T-helper 1 cell treated with Interleukin-12 subunit alpha and Interleukin-12 subunit beta and Interleukin-4 antibody, amounts not matched to agents 30 ng/mL and 1 ng/mL, for 36 hours (primary cell): ENCODE measurements at regions not wholly inside any gene's neighbourhood (a gene's known extent, or its start where the extent isn't known, plus 50 kb on each side); places are given as distances from the start of the nearest gene placed in this dataset.

ENCODE experiments used
- intact Hi-C: fragments of 100-400 bp; cut with micrococcal nuclease; formaldehyde crosslinking; loops from one replicate; pipeline ENCODE4 v1.15.1; 2024

GRCh38 chr12:14148489-14149270 lies 167.3 kb upstream of the GRIN2B start:
- intact Hi-C loops: no loop called here

DNA sequence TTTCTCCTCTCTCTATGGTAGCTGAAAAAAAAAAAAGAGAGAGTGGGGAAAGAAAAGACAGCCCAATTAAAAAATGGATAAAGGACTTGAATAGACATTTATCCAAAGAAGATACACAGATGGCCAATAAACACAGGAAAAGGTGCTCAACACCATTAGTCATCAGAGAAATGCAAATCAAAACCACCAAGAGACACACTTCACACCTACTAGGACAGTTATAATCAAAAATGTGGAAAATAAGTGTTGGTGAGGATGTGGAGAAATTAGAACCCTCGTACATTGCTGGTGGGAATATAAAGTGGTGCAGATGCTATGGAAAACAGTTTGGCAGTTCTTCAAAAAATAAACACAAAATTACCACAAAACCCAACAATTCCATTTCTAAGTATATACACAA lies 172.4 kb upstream of the GRIN2B start:
- intact Hi-C loops: no loop called here

- intact Hi-C loops: no loop called here
Measured at GRCh38 chr12:14156606-14157005, 175.2 kb upstream of the GRIN2B start.

GRCh38 chr12:14157088-14157747 lies 175.8 kb upstream of the GRIN2B start:
- intact Hi-C loops: no loop called here

DNA sequence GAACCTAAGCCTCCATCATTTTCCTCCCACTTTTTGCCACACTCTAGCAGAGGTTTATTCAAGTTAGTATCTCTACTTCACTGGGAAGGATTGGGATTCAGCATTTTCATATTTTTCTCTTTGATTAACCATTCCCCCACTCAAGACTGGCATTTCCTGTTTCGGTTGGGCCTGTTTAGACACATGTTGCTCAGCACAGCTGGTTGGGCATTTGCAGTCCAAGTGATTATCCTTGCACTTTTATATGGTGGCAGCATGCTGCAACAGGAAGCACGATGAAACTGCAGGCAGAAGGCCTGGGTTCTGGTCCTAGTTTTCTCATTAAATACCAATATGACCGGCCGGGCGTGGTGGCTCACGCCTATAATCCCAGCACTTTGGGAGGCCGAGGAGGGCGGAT lies 182.9 kb upstream of the GRIN2B start:
- intact Hi-C loops: loop anchor here (10.0 kb wide), 1 partner anchor 429 kb away; no protein-coding TSS in a partner anchor

DNA sequence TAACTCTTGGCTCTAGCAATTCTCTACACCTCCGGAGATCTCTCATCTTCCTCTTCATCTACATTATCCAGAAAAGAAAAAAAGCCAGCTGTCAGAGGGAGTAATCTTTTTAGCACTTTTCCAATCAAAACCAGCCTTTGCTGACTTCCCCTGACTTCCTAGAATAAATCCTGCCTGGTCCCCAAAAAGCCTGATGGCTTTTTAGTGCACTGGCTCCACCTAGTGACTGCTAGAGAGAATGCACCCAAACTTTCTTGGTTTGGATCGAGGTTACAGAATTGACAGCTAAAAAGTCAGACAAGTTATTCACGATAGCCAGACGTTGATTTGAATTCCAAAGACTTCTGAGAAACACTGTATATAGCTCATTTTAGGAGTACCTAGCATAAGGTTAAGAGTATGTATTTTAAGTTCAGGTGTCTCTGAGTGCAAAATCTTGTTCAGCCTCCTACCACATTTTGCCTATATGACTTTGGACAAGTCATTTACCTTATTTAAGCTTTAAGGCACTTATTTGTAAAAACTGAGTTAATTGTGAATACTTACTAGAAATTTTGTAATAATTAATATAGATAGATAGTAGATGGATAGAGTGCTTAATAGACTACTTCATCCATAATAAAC lies 185.7 kb upstream of the GRIN2B start:
- intact Hi-C loops: loop anchor here (1.0 to 10.0 kb wide), 4 partner anchors 303 to 1251 kb away; no protein-coding TSS in a partner anchor

GRCh38 chr12:14169281-14169680 lies 187.9 kb upstream of the GRIN2B start:
- intact Hi-C loops: loop anchor here (10.0 kb wide), 1 partner anchor 434 kb away; no protein-coding TSS in a partner anchor

GRCh38 chr12:14171106-14171505 lies 189.7 kb upstream of the GRIN2B start:
- intact Hi-C loops: no loop called here

DNA sequence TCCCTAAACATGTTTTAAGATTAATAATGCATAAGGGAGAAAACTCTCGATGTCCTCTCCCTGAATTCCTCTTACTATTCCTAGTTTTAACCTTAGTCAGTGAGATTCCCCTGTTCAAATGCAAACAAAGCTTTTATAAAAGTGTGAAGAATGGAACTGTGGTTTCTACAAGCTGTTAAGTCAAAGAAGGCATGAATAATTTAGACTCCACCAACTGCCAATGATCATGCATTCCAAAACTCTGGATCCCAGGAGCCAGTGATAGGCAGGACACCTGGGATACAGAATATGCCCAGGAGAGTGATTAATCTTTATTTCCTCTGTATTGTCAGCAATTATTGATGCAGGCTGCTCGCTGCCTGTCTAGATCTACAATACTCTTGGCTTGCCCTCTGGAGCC lies 190.3 kb upstream of the ATF7IP start:
- intact Hi-C loops: no loop called here

GRCh38 chr12:14185427-14186192 lies 179.9 kb upstream of the ATF7IP start:
- intact Hi-C loops: loop anchor here (1.0 to 5.0 kb wide), 4 partner anchors 180 to 477 kb away; partner anchors contain the start of gene ATF7IP

GRCh38 chr12:14186193-14186502 lies 179.3 kb upstream of the ATF7IP start:
- intact Hi-C loops: loop anchor here (1.0 to 5.0 kb wide), 4 partner anchors 179 to 476 kb away; partner anchors contain the start of gene ATF7IP

DNA sequence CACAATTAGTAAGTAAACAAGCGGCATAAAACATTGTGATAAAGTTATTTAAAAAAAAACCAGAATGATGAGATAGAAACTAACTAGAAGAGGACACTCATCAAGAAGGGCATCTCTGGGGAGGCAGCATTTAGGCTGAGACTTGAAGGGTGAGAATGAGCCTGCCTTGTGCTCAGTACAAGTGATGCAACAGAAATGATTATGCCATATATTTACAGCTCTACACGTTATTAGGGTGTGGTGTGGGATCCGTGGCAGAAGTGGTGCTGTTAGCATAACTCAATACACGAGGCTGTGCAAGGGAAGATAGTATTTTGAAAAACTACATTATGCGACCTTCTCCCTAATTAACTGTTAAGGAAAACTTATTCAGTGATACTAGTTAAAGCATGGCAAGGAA lies 178.5 kb upstream of the ATF7IP start:
- intact Hi-C loops: loop anchor here (5.0 kb wide), 1 partner anchor 475 kb away; no protein-coding TSS in a partner anchor

DNA sequence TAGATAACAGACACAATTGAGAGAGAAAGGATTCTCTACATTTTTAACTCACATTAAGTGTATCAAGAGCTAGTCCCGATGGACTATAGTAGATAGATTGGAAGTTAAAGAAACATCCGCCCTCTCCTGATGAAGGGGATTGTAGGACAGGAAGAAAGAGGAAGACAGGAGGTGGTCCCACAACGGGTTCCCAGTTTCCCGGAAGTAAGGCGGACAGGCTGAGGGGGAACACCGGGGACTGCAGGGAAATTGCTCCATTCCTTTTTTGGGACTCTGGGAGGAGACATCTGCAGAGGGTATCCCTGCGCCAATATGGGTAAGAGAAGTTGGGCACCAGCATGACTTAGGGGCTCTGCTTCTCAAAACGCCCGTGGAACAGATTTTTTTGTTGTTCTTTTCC lies 177.5 kb upstream of the ATF7IP start:
- intact Hi-C loops: loop anchor here (5.0 kb wide), 1 partner anchor 474 kb away; no protein-coding TSS in a partner anchor

- intact Hi-C loops: loop anchor here (5.0 kb wide), 1 partner anchor 474 kb away; no protein-coding TSS in a partner anchor
Measured at GRCh38 chr12:14188744-14189143, 176.7 kb upstream of the ATF7IP start.

DNA sequence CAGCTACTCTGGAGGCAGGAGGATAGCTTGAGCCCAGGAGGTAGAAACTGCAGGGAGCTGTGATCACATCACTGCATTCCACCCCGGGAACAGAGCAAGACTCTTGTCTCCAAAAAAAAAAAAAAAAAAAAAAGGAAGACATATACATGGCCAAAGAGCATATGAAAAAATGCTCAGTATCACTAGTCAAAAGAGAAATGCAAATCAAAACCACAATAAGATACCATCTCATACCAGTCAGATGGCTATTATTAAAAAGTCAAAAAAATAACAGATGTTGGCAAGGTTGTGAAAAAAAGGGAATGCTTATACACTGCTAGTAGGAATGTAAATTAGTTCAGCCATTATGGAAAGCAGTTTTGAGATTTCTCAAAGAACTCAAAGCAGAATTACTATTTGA lies 174.8 kb upstream of the ATF7IP start:
- intact Hi-C loops: no loop called here

DNA sequence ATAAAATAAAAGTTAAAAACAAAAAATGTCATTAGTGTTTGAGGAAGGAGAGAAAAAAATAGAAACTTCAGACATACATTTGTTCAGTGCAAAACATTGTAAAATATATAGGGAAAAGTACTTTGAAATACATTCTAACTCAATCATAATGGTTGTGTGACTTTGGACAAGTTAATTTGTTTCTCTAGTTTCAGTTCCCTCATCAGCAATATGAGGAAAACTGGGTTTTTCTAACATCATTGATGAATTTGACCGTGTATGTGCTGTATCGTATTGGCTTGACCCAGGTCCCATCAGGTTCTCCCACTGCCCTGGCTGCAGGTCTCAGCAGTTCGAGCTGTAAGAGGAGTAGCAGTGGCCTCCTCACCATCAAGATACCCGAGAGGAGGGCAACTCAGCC lies 173.9 kb upstream of the ATF7IP start:
- intact Hi-C loops: no loop called here

GRCh38 chr12:14193639-14194038 lies 171.8 kb upstream of the ATF7IP start:
- intact Hi-C loops: no loop called here

DNA sequence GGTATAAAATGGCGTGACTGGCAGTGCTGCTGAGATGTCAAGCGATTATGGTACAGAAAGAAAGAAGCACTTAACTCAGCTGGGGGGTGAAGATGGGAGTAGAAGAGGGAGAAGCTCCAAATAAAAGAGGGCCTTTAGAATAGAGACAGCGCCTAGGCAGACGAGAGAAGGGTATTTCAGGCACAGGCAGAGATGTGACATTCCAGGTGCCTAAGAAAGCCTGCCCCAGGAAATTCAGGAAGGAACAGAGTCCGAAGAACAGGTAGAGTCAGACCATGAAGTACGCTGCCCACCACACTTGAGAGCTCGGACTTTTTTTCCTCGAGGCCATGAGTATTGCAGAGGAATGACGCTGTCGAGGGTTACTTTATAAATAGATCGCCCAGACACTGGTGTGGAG lies 170.9 kb upstream of the ATF7IP start:
- intact Hi-C loops: no loop called here

DNA sequence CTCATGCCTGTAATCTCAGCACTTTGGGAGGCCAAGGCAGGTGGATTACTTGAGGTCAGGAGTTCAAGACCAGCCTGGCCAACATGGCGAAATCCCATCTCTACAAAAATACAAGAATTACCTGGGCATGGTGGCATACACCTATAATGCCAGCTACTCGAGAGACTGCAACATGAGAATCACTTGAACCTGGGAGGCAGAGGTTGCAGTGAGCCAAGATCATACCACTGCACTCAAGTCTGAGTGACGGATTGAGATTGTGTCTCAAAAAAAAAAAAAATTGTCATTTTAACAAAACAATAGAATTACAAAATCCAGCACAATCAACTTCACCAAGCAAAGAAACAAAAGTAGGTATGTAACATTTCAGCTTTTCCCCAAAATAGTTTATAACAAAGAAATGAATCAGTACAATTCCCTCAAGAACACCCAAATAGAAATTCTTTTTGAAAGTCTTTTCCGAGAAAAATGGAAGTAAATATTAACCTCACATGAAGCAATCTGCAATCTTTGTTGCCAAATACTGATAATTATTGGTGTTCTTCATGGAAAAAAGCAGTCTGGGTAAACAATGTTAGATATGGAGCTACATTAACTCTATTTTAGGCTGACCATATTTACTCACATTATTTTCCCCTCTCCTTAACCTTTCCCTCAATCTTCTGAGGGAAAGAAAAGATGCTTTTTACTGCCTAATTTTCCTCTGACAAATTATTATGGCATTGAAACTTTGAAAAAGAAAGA lies 165.9 kb upstream of the ATF7IP start:
- intact Hi-C loops: no loop called here

GRCh38 chr12:14200598-14200997 lies 164.9 kb upstream of the ATF7IP start:
- intact Hi-C loops: no loop called here

DNA sequence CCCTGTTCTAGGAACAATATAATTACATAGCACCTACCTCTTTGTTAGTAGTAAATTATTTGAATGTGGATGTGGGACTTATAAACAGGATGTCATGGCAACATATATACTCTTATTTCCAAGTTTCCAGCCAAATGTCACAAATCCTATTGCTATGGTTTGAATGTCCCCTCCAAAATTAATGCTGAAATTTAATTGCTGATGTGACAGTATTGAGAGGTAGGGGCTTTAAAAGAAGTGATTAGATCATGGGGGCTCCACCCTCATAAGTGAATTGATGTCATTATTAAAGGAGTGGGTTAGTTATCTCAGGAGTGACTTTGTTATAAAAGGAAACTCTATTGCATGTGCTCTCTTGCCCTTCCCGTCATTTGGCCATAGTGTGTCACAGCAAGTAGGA lies 164.2 kb upstream of the ATF7IP start:
- intact Hi-C loops: no loop called here
